Neural cell (in vitro differentiated cells): ENCODE measurements at regions not wholly inside any gene's neighbourhood (a gene's known extent, or its start where the extent isn't known, plus 50 kb on each side); places are given as distances from the start of the nearest gene placed in this dataset.

ENCODE experiments used
- H2AFZ ChIP-seq: fragments of 200-600, 300-800 bp; sonication (generic), shearing (Covaris generic); 2 replicates; pipeline ENCODE4 v1.6.0; 2014; ENCODE audit warnings: low read depth, mild to moderate bottlenecking, antibody characterized with exemption, low read length, moderate library complexity
- H3F3A ChIP-seq: fragments of 200-600 bp; shearing (Covaris generic); 2 replicates; pipeline ENCODE4 v1.6.1; 2016; ENCODE audit warnings: mild to moderate bottlenecking, moderate library complexity, mixed read lengths, antibody characterized with exemption, low read length; ENCODE audit not compliant: insufficient read depth, poor library complexity, severe bottlenecking
- H3K27ac ChIP-seq: fragments of 200-600, 300-800 bp; sonication (generic), shearing (Covaris generic); 2 replicates; pipeline ENCODE4 v1.5.1; 2014; ENCODE audit warnings: mild to moderate bottlenecking, low read length, moderate library complexity
- H3K27me3 ChIP-seq: fragments of 300-800, 200-600 bp; sonication (generic), shearing (Covaris generic); 2 replicates; pipeline ENCODE4 v1.6.0; 2014; ENCODE audit warnings: mild to moderate bottlenecking, low read depth, low read length, moderate library complexity; ENCODE audit not compliant: insufficient read depth
- H3K36me3 ChIP-seq: fragments of 300-800, 200-600 bp; sonication (generic), shearing (Covaris generic); 2 replicates; pipeline ENCODE4 v1.5.1; 2014; ENCODE audit warnings: mild to moderate bottlenecking, antibody characterized with exemption, low read length, moderate library complexity; ENCODE audit not compliant: insufficient read depth
- H3K4me2 ChIP-seq: fragments of 300-800, 200-600 bp; sonication (generic), shearing (Covaris generic); 2 replicates; pipeline ENCODE4 v1.6.0; 2014; ENCODE audit warnings: mild to moderate bottlenecking, low read length
- H3K4me3 ChIP-seq: fragments of 300-800, 200-600 bp; sonication (generic), shearing (Covaris generic); 2 replicates; pipeline ENCODE4 v1.5.1; 2014; ENCODE audit warnings: mild to moderate bottlenecking, low read length, moderate library complexity
- H3K79me2 ChIP-seq: fragments of 200-600 bp; shearing (Covaris generic); replicated peaks from 2 replicates; pipeline ENCODE4 v1.6.0; 2014; ENCODE audit warnings: mild to moderate bottlenecking, low read length, moderate library complexity; ENCODE audit not compliant: insufficient read depth
- H3K9ac ChIP-seq: fragments of 300-800, 200-600 bp; sonication (generic), shearing (Covaris generic); 2 replicates; pipeline ENCODE4 v1.6.1; 2016; ENCODE audit warnings: mild to moderate bottlenecking, low read length, mixed read lengths
- H3K9me2 ChIP-seq: fragments of 200-600 bp; shearing (Covaris generic); 2 replicates; pipeline ENCODE4 v1.6.1; 2016; ENCODE audit warnings: mild to moderate bottlenecking, low read length, mixed read lengths; ENCODE audit not compliant: insufficient read depth
- H3K9me3 ChIP-seq: fragments of 200-600, 300-800 bp; sonication (generic), shearing (Covaris generic); 2 replicates; pipeline ENCODE4 v1.6.1; 2016; ENCODE audit warnings: mild to moderate bottlenecking, mixed run types, low read length, moderate library complexity, mixed read lengths
- H4K20me1 ChIP-seq: fragments of 200-600 bp; shearing (Covaris generic); 2 replicates; pipeline ENCODE4 v1.6.1; 2016; ENCODE audit warnings: mild to moderate bottlenecking, mixed run types; ENCODE audit not compliant: insufficient read depth
- EP300 ChIP-seq: fragments of 450-650 bp; conservative IDR thresholded peaks from 2 replicates; pipeline ENCODE4 v1.6.1; 2014; ENCODE audit warnings: antibody characterized with exemption, mild to moderate bottlenecking, moderate library complexity; ENCODE audit not compliant: poor library complexity, severe bottlenecking
- EZH2 ChIP-seq: fragments of 200-600, 300-800 bp; shearing (Covaris generic), sonication (generic); IDR thresholded peaks from 2 replicates; pipeline ENCODE4 v1.6.1; 2014; ENCODE audit warnings: antibody characterized with exemption, low read length, borderline replicate concordance, mild to moderate bottlenecking; ENCODE audit not compliant: insufficient read depth, poor library complexity, severe bottlenecking
- MXI1 ChIP-seq: fragments of 450-650 bp; conservative IDR thresholded peaks from 2 replicates; pipeline ENCODE4 v1.6.1; 2014; ENCODE audit warnings: antibody characterized with exemption, mild to moderate bottlenecking; ENCODE audit not compliant: poor library complexity, severe bottlenecking
- POLR2AphosphoS5 ChIP-seq: IDR thresholded peaks from 2 replicates; pipeline ENCODE4 v1.6.1; 2012
- RAD21 ChIP-seq: fragments of 450-650 bp; conservative IDR thresholded peaks from 2 replicates; pipeline ENCODE4 v1.6.1; 2014; ENCODE audit warnings: antibody characterized with exemption, mild to moderate bottlenecking, moderate library complexity
- SMC3 ChIP-seq: fragments of 450-650 bp; conservative IDR thresholded peaks from 2 replicates; pipeline ENCODE4 v1.6.1; 2014; ENCODE audit warnings: antibody characterized with exemption, mild to moderate bottlenecking, moderate library complexity; ENCODE audit not compliant: poor library complexity
- TAF1 ChIP-seq: IDR thresholded peaks from 2 replicates; pipeline ENCODE4 v1.6.1; 2012; ENCODE audit warnings: low read depth
- TF ChIP-seq, protein P1 (sequence below): fragments of 450-650 bp; IDR thresholded peaks from 2 replicates; pipeline ENCODE4 v1.5.1; 2014; ENCODE audit warnings: antibody characterized with exemption, mild to moderate bottlenecking, moderate library complexity; ENCODE audit not compliant: poor library complexity, severe bottlenecking
- TF ChIP-seq, protein P2 (sequence below): IDR thresholded peaks from 2 replicates; pipeline ENCODE4 v1.6.1; 2012; ENCODE audit warnings: borderline replicate concordance

DNA sequence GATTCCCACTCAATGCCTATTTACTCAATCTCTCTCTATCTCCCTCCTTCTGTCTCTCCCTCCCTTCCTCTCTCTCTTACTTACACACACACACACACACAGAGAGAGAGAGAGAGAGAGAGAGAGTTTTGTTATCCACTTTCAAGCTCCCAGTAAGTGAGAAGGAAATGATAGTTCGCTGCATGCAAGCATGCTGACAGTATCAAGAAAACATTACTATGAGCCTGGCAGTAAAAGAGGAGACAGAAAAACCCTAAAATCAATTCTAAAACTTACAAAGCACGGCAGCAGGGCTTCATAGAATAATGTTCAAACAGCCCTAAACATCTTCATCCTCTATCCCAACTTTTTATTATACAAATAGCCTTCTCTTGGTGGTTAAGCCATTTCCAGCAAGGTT lies 171.9 kb downstream of the FOXO1 start:
- H3K27ac ChIP-seq = no peak overlapping the region
- H3K9me3 ChIP-seq = no peaks in the 10 kb centered on the region
- H3K9me2 ChIP-seq = no peaks in the 10 kb centered on the region
- no peak for TF ChIP-seq RAD21
- no peak for TF ChIP-seq EP300
- TF ChIP-seq, protein P1, sequence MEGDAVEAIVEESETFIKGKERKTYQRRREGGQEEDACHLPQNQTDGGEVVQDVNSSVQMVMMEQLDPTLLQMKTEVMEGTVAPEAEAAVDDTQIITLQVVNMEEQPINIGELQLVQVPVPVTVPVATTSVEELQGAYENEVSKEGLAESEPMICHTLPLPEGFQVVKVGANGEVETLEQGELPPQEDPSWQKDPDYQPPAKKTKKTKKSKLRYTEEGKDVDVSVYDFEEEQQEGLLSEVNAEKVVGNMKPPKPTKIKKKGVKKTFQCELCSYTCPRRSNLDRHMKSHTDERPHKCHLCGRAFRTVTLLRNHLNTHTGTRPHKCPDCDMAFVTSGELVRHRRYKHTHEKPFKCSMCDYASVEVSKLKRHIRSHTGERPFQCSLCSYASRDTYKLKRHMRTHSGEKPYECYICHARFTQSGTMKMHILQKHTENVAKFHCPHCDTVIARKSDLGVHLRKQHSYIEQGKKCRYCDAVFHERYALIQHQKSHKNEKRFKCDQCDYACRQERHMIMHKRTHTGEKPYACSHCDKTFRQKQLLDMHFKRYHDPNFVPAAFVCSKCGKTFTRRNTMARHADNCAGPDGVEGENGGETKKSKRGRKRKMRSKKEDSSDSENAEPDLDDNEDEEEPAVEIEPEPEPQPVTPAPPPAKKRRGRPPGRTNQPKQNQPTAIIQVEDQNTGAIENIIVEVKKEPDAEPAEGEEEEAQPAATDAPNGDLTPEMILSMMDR = no peak
- TF ChIP-seq SMC3 = no peak
- TF ChIP-seq, protein P2, sequence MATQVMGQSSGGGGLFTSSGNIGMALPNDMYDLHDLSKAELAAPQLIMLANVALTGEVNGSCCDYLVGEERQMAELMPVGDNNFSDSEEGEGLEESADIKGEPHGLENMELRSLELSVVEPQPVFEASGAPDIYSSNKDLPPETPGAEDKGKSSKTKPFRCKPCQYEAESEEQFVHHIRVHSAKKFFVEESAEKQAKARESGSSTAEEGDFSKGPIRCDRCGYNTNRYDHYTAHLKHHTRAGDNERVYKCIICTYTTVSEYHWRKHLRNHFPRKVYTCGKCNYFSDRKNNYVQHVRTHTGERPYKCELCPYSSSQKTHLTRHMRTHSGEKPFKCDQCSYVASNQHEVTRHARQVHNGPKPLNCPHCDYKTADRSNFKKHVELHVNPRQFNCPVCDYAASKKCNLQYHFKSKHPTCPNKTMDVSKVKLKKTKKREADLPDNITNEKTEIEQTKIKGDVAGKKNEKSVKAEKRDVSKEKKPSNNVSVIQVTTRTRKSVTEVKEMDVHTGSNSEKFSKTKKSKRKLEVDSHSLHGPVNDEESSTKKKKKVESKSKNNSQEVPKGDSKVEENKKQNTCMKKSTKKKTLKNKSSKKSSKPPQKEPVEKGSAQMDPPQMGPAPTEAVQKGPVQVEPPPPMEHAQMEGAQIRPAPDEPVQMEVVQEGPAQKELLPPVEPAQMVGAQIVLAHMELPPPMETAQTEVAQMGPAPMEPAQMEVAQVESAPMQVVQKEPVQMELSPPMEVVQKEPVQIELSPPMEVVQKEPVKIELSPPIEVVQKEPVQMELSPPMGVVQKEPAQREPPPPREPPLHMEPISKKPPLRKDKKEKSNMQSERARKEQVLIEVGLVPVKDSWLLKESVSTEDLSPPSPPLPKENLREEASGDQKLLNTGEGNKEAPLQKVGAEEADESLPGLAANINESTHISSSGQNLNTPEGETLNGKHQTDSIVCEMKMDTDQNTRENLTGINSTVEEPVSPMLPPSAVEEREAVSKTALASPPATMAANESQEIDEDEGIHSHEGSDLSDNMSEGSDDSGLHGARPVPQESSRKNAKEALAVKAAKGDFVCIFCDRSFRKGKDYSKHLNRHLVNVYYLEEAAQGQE = no peak
- TF ChIP-seq MXI1 = no peak
- no peaks in the 10 kb centered on the region for H3F3A ChIP-seq
- no peaks in the 10 kb centered on the region for H4K20me1 ChIP-seq
- H3K27me3 ChIP-seq = no peaks in the 10 kb centered on the region
- no peak overlapping the region for H2AFZ ChIP-seq
- H3K4me3 ChIP-seq = no peak overlapping the region
- H3K9ac ChIP-seq = no peak overlapping the region
- no peaks in the 10 kb centered on the region for H3K79me2 ChIP-seq
- H3K4me2 ChIP-seq = no peak overlapping the region
- no peaks in the 10 kb centered on the region for H3K36me3 ChIP-seq

DNA sequence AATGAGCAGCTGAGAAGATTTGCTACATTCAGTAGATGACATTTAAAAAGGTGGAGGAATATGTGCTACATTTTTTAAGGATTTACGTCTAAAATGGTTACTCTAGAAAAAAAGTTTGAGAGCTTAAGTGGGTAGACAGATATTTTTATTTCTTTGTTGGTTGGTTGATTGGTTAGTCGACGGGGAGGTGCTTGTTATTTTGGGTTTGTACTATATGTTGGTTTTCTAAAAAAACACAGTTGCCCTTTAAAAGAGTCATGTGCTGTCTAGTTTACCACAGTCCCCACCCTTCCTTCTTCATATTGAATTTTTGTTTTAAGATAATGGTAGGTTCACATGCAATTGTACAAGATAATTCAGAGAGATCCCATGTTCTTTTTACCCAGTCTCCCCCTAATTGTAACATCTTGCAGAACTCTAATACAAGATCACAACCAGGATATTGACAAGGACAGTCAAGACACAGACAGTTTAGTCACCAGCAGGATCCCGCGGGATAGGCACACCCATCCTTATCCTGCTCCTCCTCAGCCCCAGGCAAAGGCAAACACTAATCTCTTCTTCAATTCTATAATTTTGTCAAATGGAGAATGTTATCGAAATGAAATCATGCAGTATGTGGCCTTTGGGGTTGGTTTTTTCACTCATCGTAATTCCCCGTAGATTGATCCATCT lies 171.4 kb downstream of the FOXO1 start:
- H3K27ac ChIP-seq = no peak overlapping the region
- no peaks in the 10 kb centered on the region for H3K36me3 ChIP-seq
- H2AFZ ChIP-seq = no peak overlapping the region
- H3K9me2 ChIP-seq = no peaks in the 10 kb centered on the region
- no peaks in the 10 kb centered on the region for H3F3A ChIP-seq
- no peak overlapping the region for H3K4me2 ChIP-seq
- no peaks in the 10 kb centered on the region for H3K79me2 ChIP-seq
- H3K27me3 ChIP-seq = no peaks in the 10 kb centered on the region
- no peak overlapping the region for H3K4me3 ChIP-seq
- TF ChIP-seq POLR2AphosphoS5 (no peak), MXI1 (no peak), TAF1 (no peak), EP300 (no peak), SMC3 (no peak), EZH2 (no peak), RAD21 (no peak)
- TF ChIP-seq, protein P2 = no peak
- TF ChIP-seq, protein P1 = no peak
- no peak overlapping the region for H3K9ac ChIP-seq
- no peaks in the 10 kb centered on the region for H4K20me1 ChIP-seq
- no peaks in the 10 kb centered on the region for H3K9me3 ChIP-seq
